ENCODE measurements at regions not wholly inside any gene's neighbourhood (a gene's known extent, or its start where the extent isn't known, plus 50 kb on each side); places are given as distances from the start of the nearest gene placed in this dataset.

DNA sequence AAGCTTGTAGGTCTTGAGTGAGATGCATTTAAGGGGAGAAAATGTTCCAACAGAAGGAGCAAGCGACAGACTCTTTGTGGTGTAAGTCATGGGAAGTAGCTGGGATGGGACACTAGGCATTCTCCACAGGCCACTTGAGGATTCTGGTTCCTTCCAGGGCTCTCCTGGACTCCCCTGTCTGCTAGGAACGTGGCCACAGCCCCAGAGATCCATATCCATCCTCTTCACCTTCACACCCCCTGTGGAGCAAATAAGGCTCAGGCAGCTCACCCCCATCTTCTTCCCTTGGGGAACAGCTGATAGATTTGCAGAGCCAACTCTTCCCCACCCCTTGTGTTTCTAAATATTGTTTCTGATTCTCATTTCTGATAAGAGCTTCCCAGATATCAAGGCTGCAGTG lies 482.6 kb upstream of the MKI67 start:
- Histone ChIP-seq H3K4me3 (ENCODE audit: low read length) (no peak overlapping the region), H4K20me1 (ENCODE audit: control insufficient read depth, insufficient read depth, low read depth, low read length) (no peaks in the 10 kb centered on the region), H3K9me2 (replicated peaks; ENCODE audit: control insufficient read depth, low read length) (no peaks in the 10 kb centered on the region), H3F3A (ENCODE audit: control insufficient read depth, insufficient read depth) (no peaks in the 10 kb centered on the region), H3K27ac (ENCODE audit: low read depth, low read length) (no peak overlapping the region), H3K4me1 (ENCODE audit: control insufficient read depth, low read length) (no peaks in the 10 kb centered on the region), H3K9me3 (ENCODE audit: control insufficient read depth, insufficient read depth, low read length) (no peaks in the 10 kb centered on the region), H3K4me2 (ENCODE audit: low read length) (no peak overlapping the region), H3K27me3 (ENCODE audit: control insufficient read depth, low read length) (no peaks in the 10 kb centered on the region), H3K36me3 (ENCODE audit: control insufficient read depth, low read length) (no peaks in the 10 kb centered on the region), H3K79me2 (ENCODE audit: control insufficient read depth, low read length) (no peaks in the 10 kb centered on the region)
- TF ChIP-seq EZH2phosphoT487 (IDR thresholded peaks at IDR 0.05; ENCODE audit: borderline replicate concordance, low read length) (no peak), CTCF (IDR thresholded peaks at IDR 0.05; ENCODE audit: low read depth, low read length, poor library complexity, severe bottlenecking) (no peak)

DNA sequence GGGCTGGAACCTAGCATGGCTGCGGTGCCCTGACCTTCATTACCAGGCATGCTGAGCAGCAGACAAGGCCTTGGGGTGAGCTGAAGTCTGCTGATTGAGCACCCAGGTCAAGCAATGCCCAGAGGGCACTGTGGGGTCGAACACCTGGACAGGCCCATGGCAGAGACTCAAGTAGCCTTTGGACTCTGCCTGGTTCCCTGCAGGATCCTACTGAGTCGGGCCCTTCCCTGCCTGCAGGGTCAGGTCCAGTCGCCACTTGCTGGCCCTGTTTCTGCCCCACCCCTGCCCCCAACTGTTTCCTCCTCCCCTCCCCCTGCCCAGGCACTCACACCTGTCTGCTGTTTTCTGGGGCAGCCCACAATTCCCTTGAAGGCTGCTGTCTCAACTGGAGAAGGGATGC lies 483.2 kb upstream of the MKI67 start:
- Histone ChIP-seq H3K36me3 (ENCODE audit: control insufficient read depth, low read length) (no peaks in the 10 kb centered on the region), H3K4me3 (ENCODE audit: low read length) (no peak overlapping the region), H3K4me1 (ENCODE audit: control insufficient read depth, low read length) (no peaks in the 10 kb centered on the region), H3K4me2 (ENCODE audit: low read length) (no peak overlapping the region), H3K9me2 (replicated peaks; ENCODE audit: control insufficient read depth, low read length) (no peaks in the 10 kb centered on the region), H3K27ac (ENCODE audit: low read depth, low read length) (no peak overlapping the region), H3K27me3 (ENCODE audit: control insufficient read depth, low read length) (no peaks in the 10 kb centered on the region), H3K9me3 (ENCODE audit: control insufficient read depth, insufficient read depth, low read length) (no peaks in the 10 kb centered on the region), H4K20me1 (ENCODE audit: control insufficient read depth, insufficient read depth, low read depth, low read length) (no peaks in the 10 kb centered on the region), H3K79me2 (ENCODE audit: control insufficient read depth, low read length) (no peaks in the 10 kb centered on the region), H3F3A (ENCODE audit: control insufficient read depth, insufficient read depth) (no peaks in the 10 kb centered on the region)
- TF ChIP-seq CTCF (IDR thresholded peaks at IDR 0.05; ENCODE audit: low read depth, low read length, poor library complexity, severe bottlenecking) (no peak), EZH2phosphoT487 (IDR thresholded peaks at IDR 0.05; ENCODE audit: borderline replicate concordance, low read length) (no peak)

DNA sequence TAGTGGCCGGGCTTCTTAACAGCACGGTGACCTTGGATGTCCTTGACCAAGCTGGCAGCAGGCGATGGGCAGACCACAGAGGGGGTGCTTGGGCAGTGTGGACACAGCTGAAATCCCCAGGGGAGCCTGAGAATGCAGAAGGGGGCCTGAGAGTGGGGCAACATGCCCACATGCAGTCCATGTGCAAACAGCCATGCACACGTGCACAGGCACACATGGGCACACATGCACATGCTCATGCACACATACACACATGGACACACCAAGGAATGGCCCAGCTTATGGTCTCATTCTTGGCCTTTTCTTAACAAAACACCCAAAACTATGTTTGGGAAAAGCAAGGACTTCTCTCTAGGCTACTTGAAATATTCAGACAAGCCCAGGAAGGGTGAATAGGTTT lies 483.9 kb upstream of the MKI67 start:
- H3K9me3 ChIP-seq (ENCODE audit: control insufficient read depth, insufficient read depth, low read length), result no peaks in the 10 kb centered on the region
- H3K36me3 ChIP-seq (ENCODE audit: control insufficient read depth, low read length), result no peaks in the 10 kb centered on the region
- H3K4me1 ChIP-seq (ENCODE audit: control insufficient read depth, low read length), result no peaks in the 10 kb centered on the region
- no peaks in the 10 kb centered on the region for H3K79me2 ChIP-seq (ENCODE audit: control insufficient read depth, low read length)
- TF ChIP-seq EZH2phosphoT487 (IDR thresholded peaks at IDR 0.05; ENCODE audit: borderline replicate concordance, low read length) (no peak), CTCF (IDR thresholded peaks at IDR 0.05; ENCODE audit: low read depth, low read length, poor library complexity, severe bottlenecking) (no peak)
- H3K27ac ChIP-seq (ENCODE audit: low read depth, low read length), result no peak overlapping the region
- no peaks in the 10 kb centered on the region for H4K20me1 ChIP-seq (ENCODE audit: control insufficient read depth, insufficient read depth, low read depth, low read length)
- H3K9me2 ChIP-seq (replicated peaks; ENCODE audit: control insufficient read depth, low read length), result no peaks in the 10 kb centered on the region
- H3K4me2 ChIP-seq (ENCODE audit: low read length), result no peak overlapping the region
- H3K4me3 ChIP-seq (ENCODE audit: low read length), result no peak overlapping the region
- no peaks in the 10 kb centered on the region for H3K27me3 ChIP-seq (ENCODE audit: control insufficient read depth, low read length)
- no peaks in the 10 kb centered on the region for H3F3A ChIP-seq (ENCODE audit: control insufficient read depth, insufficient read depth)

GRCh38 chr10:128612195-128612594 lies 486.0 kb upstream of the MKI67 start:
- Histone ChIP-seq H3K27ac (ENCODE audit: low read depth, low read length) (no peak overlapping the region), H3K4me2 (ENCODE audit: low read length) (no peak overlapping the region), H3K36me3 (ENCODE audit: control insufficient read depth, low read length) (no peaks in the 10 kb centered on the region), H3K27me3 (ENCODE audit: control insufficient read depth, low read length) (no peaks in the 10 kb centered on the region), H3K4me1 (ENCODE audit: control insufficient read depth, low read length) (no peaks in the 10 kb centered on the region), H3K9me3 (ENCODE audit: control insufficient read depth, insufficient read depth, low read length) (no peaks in the 10 kb centered on the region), H3K9me2 (replicated peaks; ENCODE audit: control insufficient read depth, low read length) (no peaks in the 10 kb centered on the region), H3F3A (ENCODE audit: control insufficient read depth, insufficient read depth) (no peaks in the 10 kb centered on the region), H3K4me3 (ENCODE audit: low read length) (no peak overlapping the region), H3K79me2 (ENCODE audit: control insufficient read depth, low read length) (no peaks in the 10 kb centered on the region), H4K20me1 (ENCODE audit: control insufficient read depth, insufficient read depth, low read depth, low read length) (no peaks in the 10 kb centered on the region)
- TF ChIP-seq CTCF (IDR thresholded peaks at IDR 0.05; ENCODE audit: low read depth, low read length, poor library complexity, severe bottlenecking) (no peak), EZH2phosphoT487 (IDR thresholded peaks at IDR 0.05; ENCODE audit: borderline replicate concordance, low read length) (no peak)

Data from DOHH2 (cell line).